GM23338 (cell line): ENCODE measurements at regions not wholly inside any gene's neighbourhood (a gene's known extent, or its start where the extent isn't known, plus 50 kb on each side); places are given as distances from the start of the nearest gene placed in this dataset.

Experiments used
- ATAC-seq: fragments of 200-7000 bp; cut with Tn5 transposase; 3 replicates; pipeline ENCODE4 v1.9.1; 2020
- DNase-seq: peaks from one replicate; pipeline ENCODE4 v3.0.0-alpha.2; 2015; ENCODE audit warnings: low spot score
- H2AFZ ChIP-seq: fragments of 200-600 bp; sonication (generic); 2 replicates; pipeline ENCODE4 v1.8.0; 2016; ENCODE audit warnings: antibody characterized with exemption, mild to moderate bottlenecking, moderate library complexity
- H3F3A ChIP-seq: fragments of 200-600 bp; sonication (generic); replicated peaks from 2 replicates; pipeline ENCODE4 v1.8.0; 2017; ENCODE audit warnings: antibody characterized with exemption, mixed run types, low read depth
- H3K27ac ChIP-seq: fragments of 200-600 bp; sonication (generic); 2 replicates; pipeline ENCODE4 v1.6.1; 2016; ENCODE audit warnings: low read depth
- H3K27me3 ChIP-seq: fragments of 200-600 bp; sonication (generic); 2 replicates; pipeline ENCODE4 v1.8.0; 2016; ENCODE audit warnings: mild to moderate bottlenecking, mixed run types, moderate library complexity; ENCODE audit not compliant: insufficient read depth
- H3K36me3 ChIP-seq: fragments of 200-600 bp; sonication (generic); 2 replicates; pipeline ENCODE4 v1.8.0; 2016; ENCODE audit warnings: mild to moderate bottlenecking; ENCODE audit not compliant: insufficient read depth
- H3K4me1 ChIP-seq: fragments of 200-600 bp; sonication (generic); 2 replicates; pipeline ENCODE4 v1.8.0; 2016; ENCODE audit warnings: mild to moderate bottlenecking, moderate library complexity; ENCODE audit not compliant: insufficient read depth
- H3K4me2 ChIP-seq: fragments of 200-600 bp; sonication (generic); 2 replicates; pipeline ENCODE4 v1.7.1; 2017; ENCODE audit warnings: mixed run types
- H3K4me3 ChIP-seq: fragments of 200-600 bp; sonication (generic); 2 replicates; pipeline ENCODE4 v1.6.1; 2016; ENCODE audit warnings: mixed run types
- H3K79me2 ChIP-seq: fragments of 200-600 bp; sonication (generic); replicated peaks from 2 replicates; pipeline ENCODE4 v1.8.0; 2017; ENCODE audit warnings: mild to moderate bottlenecking; ENCODE audit not compliant: insufficient read depth
- H3K9me2 ChIP-seq: fragments of 200-600 bp; sonication (generic); 2 replicates; pipeline ENCODE4 v1.8.0; 2017; ENCODE audit not compliant: insufficient read depth
- H4K20me1 ChIP-seq: fragments of 200-600 bp; sonication (generic); replicated peaks from 2 replicates; pipeline ENCODE4 v1.8.0; 2017; ENCODE audit warnings: mild to moderate bottlenecking; ENCODE audit not compliant: insufficient read depth
- H3K27ac Mint-ChIP-seq: 2 replicates; pipeline ENCODE4 v1.8.0; 2020; ENCODE audit warnings: inconsistent platforms, mild to moderate bottlenecking, moderate library complexity, mixed read lengths
- H3K27me3 Mint-ChIP-seq: 3 replicates; pipeline ENCODE4 v1.8.0; 2022; ENCODE audit warnings: low read depth, mild to moderate bottlenecking, moderate library complexity, mixed read lengths, inconsistent platforms; ENCODE audit not compliant: insufficient read depth, poor library complexity
- H3K36me3 Mint-ChIP-seq: 3 replicates; pipeline ENCODE4 v1.8.0; 2021; ENCODE audit warnings: low read depth, mild to moderate bottlenecking, inconsistent platforms, moderate library complexity, mixed read lengths
- H3K4me1 Mint-ChIP-seq: 3 replicates; pipeline ENCODE4 v1.8.0; 2020; ENCODE audit warnings: mild to moderate bottlenecking, inconsistent platforms, mixed read lengths
- H3K4me3 Mint-ChIP-seq: 3 replicates; pipeline ENCODE4 v1.8.0; 2021; ENCODE audit warnings: moderate library complexity, mild to moderate bottlenecking, inconsistent platforms, mixed read lengths
- H3K9me3 Mint-ChIP-seq: 3 replicates; pipeline ENCODE4 v1.8.0; 2020; ENCODE audit warnings: moderate library complexity, mild to moderate bottlenecking, inconsistent platforms, mixed read lengths
- CREB1 ChIP-seq: fragments of 250-450 bp; sonication (Bioruptor Pico); IDR thresholded peaks from 2 replicates; pipeline ENCODE4 v1.5.0; 2020; ENCODE audit warnings: low read depth, mild to moderate bottlenecking, moderate library complexity
- CTCF ChIP-seq, 2 experiments: fragments of 200-600 bp in 1 of 2; sonication (generic) in 1 of 2; conservative IDR thresholded peaks; 2 replicates each; pipeline versions ENCODE4 v1.5.1 to v1.6.1; 2016 to 2017; ENCODE audit warnings: antibody characterized with exemption in 2 of 2, low read depth in 2 of 2, mild to moderate bottlenecking in 2 of 2, moderate library complexity in 1 of 2
- EZH2 ChIP-seq: fragments of 200-600 bp; sonication (generic); IDR thresholded peaks from one replicate; pipeline ENCODE4 v1.8.0; 2017; ENCODE audit warnings: antibody characterized with exemption, mild to moderate bottlenecking, low read depth; ENCODE audit not compliant: unreplicated experiment
- EZH2phosphoT487 ChIP-seq: fragments of 200-600 bp; sonication (generic); IDR thresholded peaks from one replicate; pipeline ENCODE4 v1.8.1; 2018; ENCODE audit warnings: antibody characterized with exemption; ENCODE audit not compliant: unreplicated experiment
- JUNB ChIP-seq: IDR thresholded peaks from one replicate; pipeline ENCODE4 v1.6.1; 2016; ENCODE audit warnings: antibody characterized with exemption; ENCODE audit not compliant: unreplicated experiment
- NANOG ChIP-seq: IDR thresholded peaks from 2 replicates; pipeline ENCODE4 v1.6.1; 2016; ENCODE audit warnings: antibody characterized with exemption, borderline replicate concordance
- POLR2AphosphoS5 ChIP-seq: IDR thresholded peaks from 2 replicates; pipeline ENCODE4 v1.6.1; 2016; ENCODE audit warnings: antibody characterized with exemption, low read depth
- ZNF114 ChIP-seq: fragments of 250-450 bp; sonication (Bioruptor Pico); IDR thresholded peaks from 2 replicates; pipeline ENCODE4 v1.5.0; 2020; ENCODE audit warnings: mild to moderate bottlenecking, moderate library complexity
- ZNF331 ChIP-seq: fragments of 250-450 bp; sonication (Bioruptor Pico); IDR thresholded peaks from 2 replicates; pipeline ENCODE4 v1.5.0; 2020; ENCODE audit warnings: low read depth, mild to moderate bottlenecking, moderate library complexity
- TF ChIP-seq, protein P1 (sequence below): IDR thresholded peaks from one replicate; pipeline ENCODE4 v1.6.1; 2018; ENCODE audit warnings: antibody characterized with exemption; ENCODE audit not compliant: unreplicated experiment
- TF ChIP-seq, protein P2 (sequence below): fragments of 250-450 bp; sonication (Bioruptor Pico); IDR thresholded peaks from 2 replicates; pipeline ENCODE4 v1.5.0; 2020; ENCODE audit warnings: mild to moderate bottlenecking, moderate library complexity

DNA sequence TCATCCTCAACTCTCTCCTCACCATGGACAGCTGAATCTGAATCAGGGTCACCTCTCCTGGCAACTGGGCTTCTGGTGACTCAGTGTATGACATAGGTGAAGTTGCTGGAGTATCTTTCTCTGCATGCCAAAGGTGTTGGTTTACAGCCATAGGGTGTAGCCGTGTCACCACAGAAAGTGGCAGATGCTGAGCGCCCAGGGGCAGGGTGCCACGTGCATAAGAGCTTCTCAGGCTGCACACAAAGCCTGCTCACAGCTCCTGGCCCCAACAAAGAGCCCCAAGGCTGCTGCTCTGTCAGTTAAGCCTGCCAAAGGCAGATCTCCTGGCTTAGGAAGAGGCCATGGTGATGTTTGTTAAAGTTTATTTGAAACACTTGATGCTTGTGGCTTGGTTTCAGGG lies 297.7 kb upstream of the WWC1 start:
- Mint-ChIP-seq H3K27me3 (no peaks in the 10 kb centered on the region), H3K9me3 (no peaks in the 10 kb centered on the region), H3K4me1 (no peaks in the 10 kb centered on the region; the same call in 2 of the 3 replicates), H3K4me3 (no peak overlapping the region), H3K36me3 (no peaks in the 10 kb centered on the region), H3K27ac (no peak overlapping the region)
- no peaks in the 10 kb centered on the region for H3F3A ChIP-seq
- H3K4me2 ChIP-seq, result no peak overlapping the region
- TF ChIP-seq ZNF114 (CRISPR knock-in tag), result no peak
- no peak for TF ChIP-seq CREB1 (CRISPR knock-in tag)
- TF ChIP-seq, protein P1, sequence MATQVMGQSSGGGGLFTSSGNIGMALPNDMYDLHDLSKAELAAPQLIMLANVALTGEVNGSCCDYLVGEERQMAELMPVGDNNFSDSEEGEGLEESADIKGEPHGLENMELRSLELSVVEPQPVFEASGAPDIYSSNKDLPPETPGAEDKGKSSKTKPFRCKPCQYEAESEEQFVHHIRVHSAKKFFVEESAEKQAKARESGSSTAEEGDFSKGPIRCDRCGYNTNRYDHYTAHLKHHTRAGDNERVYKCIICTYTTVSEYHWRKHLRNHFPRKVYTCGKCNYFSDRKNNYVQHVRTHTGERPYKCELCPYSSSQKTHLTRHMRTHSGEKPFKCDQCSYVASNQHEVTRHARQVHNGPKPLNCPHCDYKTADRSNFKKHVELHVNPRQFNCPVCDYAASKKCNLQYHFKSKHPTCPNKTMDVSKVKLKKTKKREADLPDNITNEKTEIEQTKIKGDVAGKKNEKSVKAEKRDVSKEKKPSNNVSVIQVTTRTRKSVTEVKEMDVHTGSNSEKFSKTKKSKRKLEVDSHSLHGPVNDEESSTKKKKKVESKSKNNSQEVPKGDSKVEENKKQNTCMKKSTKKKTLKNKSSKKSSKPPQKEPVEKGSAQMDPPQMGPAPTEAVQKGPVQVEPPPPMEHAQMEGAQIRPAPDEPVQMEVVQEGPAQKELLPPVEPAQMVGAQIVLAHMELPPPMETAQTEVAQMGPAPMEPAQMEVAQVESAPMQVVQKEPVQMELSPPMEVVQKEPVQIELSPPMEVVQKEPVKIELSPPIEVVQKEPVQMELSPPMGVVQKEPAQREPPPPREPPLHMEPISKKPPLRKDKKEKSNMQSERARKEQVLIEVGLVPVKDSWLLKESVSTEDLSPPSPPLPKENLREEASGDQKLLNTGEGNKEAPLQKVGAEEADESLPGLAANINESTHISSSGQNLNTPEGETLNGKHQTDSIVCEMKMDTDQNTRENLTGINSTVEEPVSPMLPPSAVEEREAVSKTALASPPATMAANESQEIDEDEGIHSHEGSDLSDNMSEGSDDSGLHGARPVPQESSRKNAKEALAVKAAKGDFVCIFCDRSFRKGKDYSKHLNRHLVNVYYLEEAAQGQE, result no peak
- no peak for TF ChIP-seq NANOG
- no peak for TF ChIP-seq EZH2
- TF ChIP-seq, protein P2, sequence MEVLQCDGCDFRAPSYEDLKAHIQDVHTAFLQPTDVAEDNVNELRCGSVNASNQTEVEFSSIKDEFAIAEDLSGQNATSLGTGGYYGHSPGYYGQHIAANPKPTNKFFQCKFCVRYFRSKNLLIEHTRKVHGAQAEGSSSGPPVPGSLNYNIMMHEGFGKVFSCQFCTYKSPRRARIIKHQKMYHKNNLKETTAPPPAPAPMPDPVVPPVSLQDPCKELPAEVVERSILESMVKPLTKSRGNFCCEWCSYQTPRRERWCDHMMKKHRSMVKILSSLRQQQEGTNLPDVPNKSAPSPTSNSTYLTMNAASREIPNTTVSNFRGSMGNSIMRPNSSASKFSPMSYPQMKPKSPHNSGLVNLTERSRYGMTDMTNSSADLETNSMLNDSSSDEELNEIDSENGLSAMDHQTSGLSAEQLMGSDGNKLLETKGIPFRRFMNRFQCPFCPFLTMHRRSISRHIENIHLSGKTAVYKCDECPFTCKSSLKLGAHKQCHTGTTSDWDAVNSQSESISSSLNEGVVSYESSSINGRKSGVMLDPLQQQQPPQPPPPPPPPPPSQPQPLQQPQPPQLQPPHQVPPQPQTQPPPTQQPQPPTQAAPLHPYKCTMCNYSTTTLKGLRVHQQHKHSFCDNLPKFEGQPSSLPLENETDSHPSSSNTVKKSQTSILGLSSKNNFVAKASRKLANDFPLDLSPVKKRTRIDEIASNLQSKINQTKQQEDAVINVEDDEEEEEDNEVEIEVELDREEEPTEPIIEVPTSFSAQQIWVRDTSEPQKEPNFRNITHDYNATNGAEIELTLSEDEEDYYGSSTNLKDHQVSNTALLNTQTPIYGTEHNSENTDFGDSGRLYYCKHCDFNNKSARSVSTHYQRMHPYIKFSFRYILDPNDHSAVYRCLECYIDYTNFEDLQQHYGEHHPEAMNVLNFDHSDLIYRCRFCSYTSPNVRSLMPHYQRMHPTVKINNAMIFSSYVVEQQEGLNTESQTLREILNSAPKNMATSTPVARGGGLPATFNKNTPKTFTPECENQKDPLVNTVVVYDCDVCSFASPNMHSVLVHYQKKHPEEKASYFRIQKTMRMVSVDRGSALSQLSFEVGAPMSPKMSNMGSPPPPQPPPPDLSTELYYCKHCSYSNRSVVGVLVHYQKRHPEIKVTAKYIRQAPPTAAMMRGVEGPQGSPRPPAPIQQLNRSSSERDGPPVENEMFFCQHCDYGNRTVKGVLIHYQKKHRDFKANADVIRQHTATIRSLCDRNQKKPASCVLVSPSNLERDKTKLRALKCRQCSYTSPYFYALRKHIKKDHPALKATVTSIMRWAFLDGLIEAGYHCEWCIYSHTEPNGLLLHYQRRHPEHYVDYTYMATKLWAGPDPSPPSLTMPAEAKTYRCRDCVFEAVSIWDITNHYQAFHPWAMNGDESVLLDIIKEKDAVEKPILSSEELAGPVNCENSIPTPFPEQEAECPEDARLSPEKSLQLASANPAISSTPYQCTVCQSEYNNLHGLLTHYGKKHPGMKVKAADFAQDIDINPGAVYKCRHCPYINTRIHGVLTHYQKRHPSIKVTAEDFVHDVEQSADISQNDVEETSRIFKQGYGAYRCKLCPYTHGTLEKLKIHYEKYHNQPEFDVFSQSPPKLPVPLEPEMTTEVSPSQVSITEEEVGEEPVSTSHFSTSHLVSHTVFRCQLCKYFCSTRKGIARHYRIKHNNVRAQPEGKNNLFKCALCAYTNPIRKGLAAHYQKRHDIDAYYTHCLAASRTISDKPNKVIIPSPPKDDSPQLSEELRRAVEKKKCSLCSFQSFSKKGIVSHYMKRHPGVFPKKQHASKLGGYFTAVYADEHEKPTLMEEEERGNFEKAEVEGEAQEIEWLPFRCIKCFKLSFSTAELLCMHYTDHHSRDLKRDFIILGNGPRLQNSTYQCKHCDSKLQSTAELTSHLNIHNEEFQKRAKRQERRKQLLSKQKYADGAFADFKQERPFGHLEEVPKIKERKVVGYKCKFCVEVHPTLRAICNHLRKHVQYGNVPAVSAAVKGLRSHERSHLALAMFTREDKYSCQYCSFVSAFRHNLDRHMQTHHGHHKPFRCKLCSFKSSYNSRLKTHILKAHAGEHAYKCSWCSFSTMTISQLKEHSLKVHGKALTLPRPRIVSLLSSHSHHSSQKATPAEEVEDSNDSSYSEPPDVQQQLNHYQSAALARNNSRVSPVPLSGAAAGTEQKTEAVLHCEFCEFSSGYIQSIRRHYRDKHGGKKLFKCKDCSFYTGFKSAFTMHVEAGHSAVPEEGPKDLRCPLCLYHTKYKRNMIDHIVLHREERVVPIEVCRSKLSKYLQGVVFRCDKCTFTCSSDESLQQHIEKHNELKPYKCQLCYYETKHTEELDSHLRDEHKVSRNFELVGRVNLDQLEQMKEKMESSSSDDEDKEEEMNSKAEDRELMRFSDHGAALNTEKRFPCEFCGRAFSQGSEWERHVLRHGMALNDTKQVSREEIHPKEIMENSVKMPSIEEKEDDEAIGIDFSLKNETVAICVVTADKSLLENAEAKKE (CRISPR knock-in tag), result no peak
- no peak for TF ChIP-seq EZH2phosphoT487
- no peak for TF ChIP-seq POLR2AphosphoS5
- no peak for TF ChIP-seq CTCF (conservative IDR thresholded peaks at IDR 0.05; ENCODE audit: low read depth in 2 of 2)
- TF ChIP-seq JUNB, result no peak
- no peak for TF ChIP-seq ZNF331 (CRISPR knock-in tag)
- H3K4me1 ChIP-seq, result no peaks in the 10 kb centered on the region
- ATAC-seq, result no peak
- H3K9me2 ChIP-seq, result 0 out of 2 replicates have a peak, but pooled peaks cover 2% of the 10 kb centered on the region
- no peaks in the 10 kb centered on the region for H3K36me3 ChIP-seq
- H2AFZ ChIP-seq, result no peak overlapping the region
- H4K20me1 ChIP-seq, result no peaks in the 10 kb centered on the region
- H3K4me3 ChIP-seq, result no peak overlapping the region
- no peaks in the 10 kb centered on the region for H3K27me3 ChIP-seq
- DNase-seq, result no peak
- H3K27ac ChIP-seq, result no peak overlapping the region
- no peaks in the 10 kb centered on the region for H3K79me2 ChIP-seq
